ENCODE measurements at regions not wholly inside any gene's neighbourhood (a gene's known extent, or its start where the extent isn't known, plus 50 kb on each side); places are given as distances from the start of the nearest gene placed in this dataset.
"Not testable (repeated sequence)": the region's sequence is repeated elsewhere in the genome, so short reads cannot be mapped to it uniquely, and the experiment has no call there.

GRCh38 chr7:56373314-56373713 is 257.1 kb upstream of the NUPR2 start:
- ATAC-seq (ENCODE audit: low read depth); H3K9me3 Mint-ChIP-seq; H3K4me1 Mint-ChIP-seq; H3K36me3 Mint-ChIP-seq; H3K27me3 Mint-ChIP-seq; H3K27ac Mint-ChIP-seq; H3K4me3 Mint-ChIP-seq: not testable (repeated sequence)
- DNase-seq (ENCODE audit: low spot score in 2 of 2): peak; percentile 51 to 80

- H3K27ac Mint-ChIP-seq; H3K4me3 Mint-ChIP-seq; H3K27me3 Mint-ChIP-seq; H3K4me1 Mint-ChIP-seq; ATAC-seq (ENCODE audit: low read depth); H3K36me3 Mint-ChIP-seq; H3K9me3 Mint-ChIP-seq: not testable (repeated sequence)
- peak; percentile 28 to 34 for DNase-seq (ENCODE audit: low spot score in 2 of 2)
These were observed 255.6 kb upstream of the NUPR2 start for GRCh38 chr7:56371792-56372191.

- not testable (repeated sequence) for H3K9me3 Mint-ChIP-seq; ATAC-seq (ENCODE audit: low read depth); H3K36me3 Mint-ChIP-seq; H3K27me3 Mint-ChIP-seq; DNase-seq (ENCODE audit: low spot score in 2 of 2); H3K27ac Mint-ChIP-seq; H3K4me3 Mint-ChIP-seq; H3K4me1 Mint-ChIP-seq
These were observed 254.1 kb upstream of the NUPR2 start for GRCh38 chr7:56370208-56370872.

- ATAC-seq (ENCODE audit: low read depth); H3K4me3 Mint-ChIP-seq; H3K27me3 Mint-ChIP-seq; DNase-seq (ENCODE audit: low spot score in 2 of 2); H3K27ac Mint-ChIP-seq; H3K9me3 Mint-ChIP-seq; H3K4me1 Mint-ChIP-seq; H3K36me3 Mint-ChIP-seq: not testable (repeated sequence)
These were observed 251.7 kb upstream of the NUPR2 start for GRCh38 chr7:56367914-56368313.

GRCh38 chr7:56367411-56367810 is 251.2 kb upstream of the NUPR2 start:
- not testable (repeated sequence) for H3K27me3 Mint-ChIP-seq; H3K9me3 Mint-ChIP-seq; DNase-seq (ENCODE audit: low spot score in 2 of 2); H3K36me3 Mint-ChIP-seq; ATAC-seq (ENCODE audit: low read depth); H3K4me3 Mint-ChIP-seq; H3K27ac Mint-ChIP-seq; H3K4me1 Mint-ChIP-seq

- not testable (repeated sequence) for H3K27ac Mint-ChIP-seq; H3K4me3 Mint-ChIP-seq; H3K36me3 Mint-ChIP-seq; ATAC-seq (ENCODE audit: low read depth); H3K27me3 Mint-ChIP-seq; H3K4me1 Mint-ChIP-seq; DNase-seq (ENCODE audit: low spot score in 2 of 2); H3K9me3 Mint-ChIP-seq
These were observed 250.5 kb upstream of the NUPR2 start for GRCh38 chr7:56366701-56367100.

GRCh38 chr7:56352576-56352975 is 236.4 kb upstream of the NUPR2 start:
- not testable (repeated sequence) for H3K4me3 Mint-ChIP-seq, H3K4me1 Mint-ChIP-seq, H3K27ac Mint-ChIP-seq

GRCh38 chr7:56351181-56351580 is 235.0 kb upstream of the NUPR2 start:
- H3K36me3 Mint-ChIP-seq; DNase-seq (ENCODE audit: low spot score in 2 of 2); ATAC-seq (ENCODE audit: low read depth); H3K4me3 Mint-ChIP-seq; H3K27me3 Mint-ChIP-seq; H3K9me3 Mint-ChIP-seq; H3K27ac Mint-ChIP-seq; H3K4me1 Mint-ChIP-seq: not testable (repeated sequence)

More at GRCh38 chr7:56352576-56352975, 236.4 kb upstream of the NUPR2 start:
- not testable (repeated sequence) for ATAC-seq (ENCODE audit: low read depth); H3K27me3 Mint-ChIP-seq; H3K9me3 Mint-ChIP-seq; DNase-seq (ENCODE audit: low spot score in 2 of 2); H3K36me3 Mint-ChIP-seq

- H3K4me1 Mint-ChIP-seq; H3K9me3 Mint-ChIP-seq; H3K4me3 Mint-ChIP-seq; H3K36me3 Mint-ChIP-seq; ATAC-seq (ENCODE audit: low read depth); H3K27ac Mint-ChIP-seq; DNase-seq (ENCODE audit: low spot score in 2 of 2); H3K27me3 Mint-ChIP-seq: not testable (repeated sequence)
These were observed 232.1 kb upstream of the NUPR2 start for GRCh38 chr7:56348311-56348710.

GRCh38 chr7:56328327-56328726 is 212.1 kb upstream of the NUPR2 start:
- DNase-seq (ENCODE audit: low spot score in 2 of 2); H3K36me3 Mint-ChIP-seq; H3K27me3 Mint-ChIP-seq; H3K27ac Mint-ChIP-seq; H3K4me3 Mint-ChIP-seq; ATAC-seq (ENCODE audit: low read depth); H3K4me1 Mint-ChIP-seq: not testable (repeated sequence)
- peaks cover 12% of the 10 kb centered on the region for H3K9me3 Mint-ChIP-seq

GRCh38 chr7:56290548-56290947 is 174.3 kb upstream of the NUPR2 start:
- Mint-ChIP-seq H3K4me1 (no peaks in the 10 kb centered on the region), H3K27ac (no peak overlapping the region), H3K4me3 (no peak overlapping the region), H3K27me3 (no peaks in the 10 kb centered on the region), H3K36me3 (no peaks in the 10 kb centered on the region), H3K9me3 (peaks cover 7% of the 10 kb centered on the region)
- no peak for ATAC-seq (ENCODE audit: low read depth)
- no peak for DNase-seq (ENCODE audit: low spot score in 2 of 2)

- Mint-ChIP-seq H3K4me1 (no peaks in the 10 kb centered on the region), H3K9me3 (peaks cover 3% of the 10 kb centered on the region), H3K36me3 (no peaks in the 10 kb centered on the region), H3K27me3 (no peaks in the 10 kb centered on the region), H3K27ac (no peak overlapping the region), H3K4me3 (no peak overlapping the region)
- DNase-seq (ENCODE audit: low spot score in 2 of 2): no peak
- ATAC-seq (ENCODE audit: low read depth): no peak
These were observed 171.4 kb upstream of the NUPR2 start for GRCh38 chr7:56287429-56288138.

- H3K36me3 Mint-ChIP-seq: no peaks in the 10 kb centered on the region
- no peak for DNase-seq (ENCODE audit: low spot score in 2 of 2)
These were observed 139.9 kb upstream of the NUPR2 start for GRCh38 chr7:56256108-56256507.

GRCh38 chr7:56250135-56250534 is 133.9 kb upstream of the NUPR2 start:
- H3K4me1 Mint-ChIP-seq: no peaks in the 10 kb centered on the region
- ATAC-seq (ENCODE audit: low read depth) (no peak), DNase-seq (ENCODE audit: low spot score in 2 of 2) (no peak)
- H3K9me3 Mint-ChIP-seq: peaks cover 19% of the 10 kb centered on the region
- no peaks in the 10 kb centered on the region for H3K27me3 Mint-ChIP-seq
- H3K4me3 Mint-ChIP-seq: no peak overlapping the region
- H3K27ac Mint-ChIP-seq: no peak overlapping the region
- H3K36me3 Mint-ChIP-seq: no peaks in the 10 kb centered on the region

More at GRCh38 chr7:56256108-56256507, 139.9 kb upstream of the NUPR2 start:
- ATAC-seq (ENCODE audit: low read depth): no peak
- Mint-ChIP-seq H3K4me1 (no peaks in the 10 kb centered on the region), H3K27ac (no peak overlapping the region), H3K9me3 (peaks cover 9% of the 10 kb centered on the region), H3K27me3 (no peaks in the 10 kb centered on the region), H3K4me3 (no peak overlapping the region)

GRCh38 chr7:56229631-56230030 is 113.4 kb upstream of the NUPR2 start:
- H3K4me3 Mint-ChIP-seq: no peak overlapping the region
- peaks cover 2% of the 10 kb centered on the region for H3K27me3 Mint-ChIP-seq
- no peaks in the 10 kb centered on the region for H3K4me1 Mint-ChIP-seq
- H3K9me3 Mint-ChIP-seq: peaks cover 4% of the 10 kb centered on the region
- no peak overlapping the region for H3K27ac Mint-ChIP-seq
- ATAC-seq (ENCODE audit: low read depth) (no peak), DNase-seq (ENCODE audit: low spot score in 2 of 2) (no peak)
- no peaks in the 10 kb centered on the region for H3K36me3 Mint-ChIP-seq

All from memory B cell (primary cell).